ENCODE measurements at regions not wholly inside any gene's neighbourhood (a gene's known extent, or its start where the extent isn't known, plus 50 kb on each side); places are given as distances from the start of the nearest gene placed in this dataset.
"Not testable (repeated sequence)": the region's sequence is repeated elsewhere in the genome, so short reads cannot be mapped to it uniquely, and the experiment has no call there.

GRCh38 chr4:122973465-122973864 lies 51.1 kb upstream of the NUDT6 start:
- no peak for DNase-seq

- DNase-seq = no peak
Measured at GRCh38 chr4:122976111-122976510, 53.7 kb upstream of the NUDT6 start.

GRCh38 chr4:122977103-122977502 lies 54.7 kb upstream of the NUDT6 start:
- DNase-seq = no peak

GRCh38 chr4:122978109-122978508 lies 55.7 kb upstream of the NUDT6 start:
- DNase-seq = no peak

GRCh38 chr4:122978789-122979188 lies 56.4 kb upstream of the NUDT6 start:
- no peak for DNase-seq

- DNase-seq = no peak
Measured at GRCh38 chr4:122980860-122981259, 58.5 kb upstream of the NUDT6 start.

GRCh38 chr4:122988696-122989095 lies 66.3 kb upstream of the NUDT6 start:
- no peak for DNase-seq

GRCh38 chr4:122990891-122991290 lies 68.5 kb upstream of the NUDT6 start:
- DNase-seq = no peak

GRCh38 chr4:122992057-122992456 lies 69.7 kb upstream of the NUDT6 start:
- no peak for DNase-seq

GRCh38 chr4:122992641-122993040 lies 70.2 kb upstream of the NUDT6 start:
- no peak for DNase-seq

GRCh38 chr4:122996350-122996749 lies 74.0 kb upstream of the NUDT6 start:
- DNase-seq = no peak

- no peak for DNase-seq
Measured at GRCh38 chr4:122997463-122998101, 75.2 kb upstream of the NUDT6 start.

- DNase-seq = not testable (repeated sequence)
Measured at GRCh38 chr4:123004079-123004478, 81.7 kb upstream of the NUDT6 start.

- DNase-seq = not testable (repeated sequence)
Measured at GRCh38 chr4:123005126-123005525, 82.7 kb upstream of the NUDT6 start.

GRCh38 chr4:123007679-123008078 lies 85.3 kb upstream of the NUDT6 start:
- no peak for DNase-seq

- DNase-seq = not testable (repeated sequence)
Measured at GRCh38 chr4:123012416-123012815, 90.0 kb upstream of the NUDT6 start.

- DNase-seq = no peak
Measured at GRCh38 chr4:123014038-123014437, 91.6 kb upstream of the NUDT6 start.

GRCh38 chr4:123017078-123017477 lies 94.7 kb upstream of the NUDT6 start:
- no peak for DNase-seq

GRCh38 chr4:123017636-123018395 lies 95.4 kb upstream of the NUDT6 start:
- DNase-seq = no peak

- DNase-seq = no peak
Measured at GRCh38 chr4:123018396-123018775, 96.0 kb upstream of the NUDT6 start.

- no peak for DNase-seq
Measured at GRCh38 chr4:123020285-123020684, 97.9 kb upstream of the NUDT6 start.

GRCh38 chr4:123023647-123024046 lies 101.2 kb upstream of the NUDT6 start:
- no peak for DNase-seq

- DNase-seq = no peak
Measured at GRCh38 chr4:123024710-123025109, 102.3 kb upstream of the NUDT6 start.

GRCh38 chr4:123025398-123025797 lies 103.0 kb upstream of the NUDT6 start:
- no peak for DNase-seq

- not testable (repeated sequence) for DNase-seq
Measured at GRCh38 chr4:123026015-123026414, 103.6 kb upstream of the NUDT6 start.

Measured in CD4-positive, alpha-beta T cell treated with Interferon gamma for 1 hour (primary cell).